Ishikawa (cell line): ENCODE measurements at regions not wholly inside any gene's neighbourhood (a gene's known extent, or its start where the extent isn't known, plus 50 kb on each side); places are given as distances from the start of the nearest gene placed in this dataset.

Source experiments
- CEBPB ChIP-seq: IDR thresholded peaks from 2 replicates; pipeline ENCODE4 v1.6.1; 2012
- CREB1 ChIP-seq: IDR thresholded peaks from 2 replicates; pipeline ENCODE4 v1.6.1; 2012; ENCODE audit warnings: low read depth
- EGR1 ChIP-seq: IDR thresholded peaks from 2 replicates; pipeline ENCODE4 v1.6.1; 2012
- EP300 ChIP-seq: IDR thresholded peaks from 2 replicates; pipeline ENCODE4 v1.6.1; 2012; ENCODE audit warnings: borderline replicate concordance
- FOXM1 ChIP-seq: IDR thresholded peaks from 2 replicates; pipeline ENCODE4 v1.6.1; 2012; ENCODE audit warnings: low read depth, borderline replicate concordance
- TAF1 ChIP-seq: IDR thresholded peaks from 2 replicates; pipeline ENCODE4 v1.6.1; 2012; ENCODE audit warnings: low read depth, mild to moderate bottlenecking
- TCF12 ChIP-seq: IDR thresholded peaks from 2 replicates; pipeline ENCODE4 v1.6.1; 2012; ENCODE audit warnings: low read depth
- USF1 ChIP-seq: IDR thresholded peaks from 2 replicates; pipeline ENCODE4 v1.6.1; 2012
- YY1 ChIP-seq: IDR thresholded peaks from 2 replicates; pipeline ENCODE4 v1.6.1; 2012; ENCODE audit warnings: low read depth
- TF ChIP-seq, protein P1 (sequence below): IDR thresholded peaks from 2 replicates; pipeline ENCODE4 v1.6.1; 2012; ENCODE audit warnings: low read depth, mild to moderate bottlenecking
- TF ChIP-seq, protein P2 (sequence below): IDR thresholded peaks from 2 replicates; pipeline ENCODE4 v1.6.1; 2012

DNA sequence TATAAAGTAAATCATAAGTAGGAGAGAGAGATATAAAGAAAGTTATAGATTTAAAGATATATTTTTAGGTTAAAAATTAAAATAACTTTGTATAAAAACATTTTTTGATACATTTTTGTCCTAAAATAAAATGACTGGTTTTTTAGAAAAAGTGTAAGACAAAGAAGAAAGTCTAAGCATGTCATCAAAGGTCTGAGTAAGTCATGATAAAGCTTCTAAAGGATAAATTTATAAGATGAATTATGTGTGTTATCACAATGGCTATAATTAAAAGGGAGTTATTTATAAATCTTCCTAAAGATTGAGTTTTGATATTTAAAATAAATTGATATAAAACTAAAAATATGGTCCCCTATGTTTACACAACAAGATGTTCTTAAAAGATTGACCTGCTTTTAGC, 370.9 kb downstream of the PTPRU start:
- TF ChIP-seq TCF12, result no peak
- TF ChIP-seq YY1, result no peak
- no peak for TF ChIP-seq EP300
- TF ChIP-seq, protein P1, sequence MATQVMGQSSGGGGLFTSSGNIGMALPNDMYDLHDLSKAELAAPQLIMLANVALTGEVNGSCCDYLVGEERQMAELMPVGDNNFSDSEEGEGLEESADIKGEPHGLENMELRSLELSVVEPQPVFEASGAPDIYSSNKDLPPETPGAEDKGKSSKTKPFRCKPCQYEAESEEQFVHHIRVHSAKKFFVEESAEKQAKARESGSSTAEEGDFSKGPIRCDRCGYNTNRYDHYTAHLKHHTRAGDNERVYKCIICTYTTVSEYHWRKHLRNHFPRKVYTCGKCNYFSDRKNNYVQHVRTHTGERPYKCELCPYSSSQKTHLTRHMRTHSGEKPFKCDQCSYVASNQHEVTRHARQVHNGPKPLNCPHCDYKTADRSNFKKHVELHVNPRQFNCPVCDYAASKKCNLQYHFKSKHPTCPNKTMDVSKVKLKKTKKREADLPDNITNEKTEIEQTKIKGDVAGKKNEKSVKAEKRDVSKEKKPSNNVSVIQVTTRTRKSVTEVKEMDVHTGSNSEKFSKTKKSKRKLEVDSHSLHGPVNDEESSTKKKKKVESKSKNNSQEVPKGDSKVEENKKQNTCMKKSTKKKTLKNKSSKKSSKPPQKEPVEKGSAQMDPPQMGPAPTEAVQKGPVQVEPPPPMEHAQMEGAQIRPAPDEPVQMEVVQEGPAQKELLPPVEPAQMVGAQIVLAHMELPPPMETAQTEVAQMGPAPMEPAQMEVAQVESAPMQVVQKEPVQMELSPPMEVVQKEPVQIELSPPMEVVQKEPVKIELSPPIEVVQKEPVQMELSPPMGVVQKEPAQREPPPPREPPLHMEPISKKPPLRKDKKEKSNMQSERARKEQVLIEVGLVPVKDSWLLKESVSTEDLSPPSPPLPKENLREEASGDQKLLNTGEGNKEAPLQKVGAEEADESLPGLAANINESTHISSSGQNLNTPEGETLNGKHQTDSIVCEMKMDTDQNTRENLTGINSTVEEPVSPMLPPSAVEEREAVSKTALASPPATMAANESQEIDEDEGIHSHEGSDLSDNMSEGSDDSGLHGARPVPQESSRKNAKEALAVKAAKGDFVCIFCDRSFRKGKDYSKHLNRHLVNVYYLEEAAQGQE, result no peak
- no peak for TF ChIP-seq CREB1
- no peak for TF ChIP-seq USF1
- TF ChIP-seq, protein P2, sequence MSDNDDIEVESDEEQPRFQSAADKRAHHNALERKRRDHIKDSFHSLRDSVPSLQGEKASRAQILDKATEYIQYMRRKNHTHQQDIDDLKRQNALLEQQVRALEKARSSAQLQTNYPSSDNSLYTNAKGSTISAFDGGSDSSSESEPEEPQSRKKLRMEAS, result no peak
- TF ChIP-seq EGR1, result no peak
- TF ChIP-seq TAF1, result no peak
- no peak for TF ChIP-seq CEBPB
- TF ChIP-seq FOXM1, result no peak
